ENCODE measurements at regions not wholly inside any gene's neighbourhood (a gene's known extent, or its start where the extent isn't known, plus 50 kb on each side); places are given as distances from the start of the nearest gene placed in this dataset.

- no peak for TF ChIP-seq CTCF (IDR thresholded peaks at IDR 0.05)
- ATAC-seq (ENCODE audit: insufficient number of reproducible peaks, low FRiP score, low read depth), result no peak
- H3K27me3 ChIP-seq (replicated peaks; ENCODE audit: insufficient read depth), result no peaks in the 10 kb centered on the region
Observed at GRCh38 chr18:27854631-27855030, 322.3 kb downstream of the CDH2 start.

GRCh38 chr18:27848336-27848735 is 328.6 kb downstream of the CDH2 start:
- H3K4me3 ChIP-seq, result no peak overlapping the region
- H3K9me3 ChIP-seq, result no peaks in the 10 kb centered on the region
- TF ChIP-seq CTCF (IDR thresholded peaks at IDR 0.05), result no peak
- H3K27ac ChIP-seq, result no peak overlapping the region
- ATAC-seq (ENCODE audit: insufficient number of reproducible peaks, low FRiP score, low read depth), result no peak
- DNase-seq (ENCODE audit: low spot score), result no peak
- H3K4me1 ChIP-seq (ENCODE audit: control insufficient read depth in 1 of 2, low read depth in 2 of 2), result no peaks in the 10 kb centered on the region
- H3K36me3 ChIP-seq, result no peaks in the 10 kb centered on the region
- H3K27me3 ChIP-seq (replicated peaks; ENCODE audit: insufficient read depth), result no peaks in the 10 kb centered on the region

More at GRCh38 chr18:27854631-27855030, 322.3 kb downstream of the CDH2 start:
- Histone ChIP-seq H3K9me3 (no peaks in the 10 kb centered on the region), H3K4me1 (ENCODE audit: control insufficient read depth in 1 of 2, low read depth in 2 of 2) (no peaks in the 10 kb centered on the region), H3K27ac (no peak overlapping the region), H3K36me3 (no peaks in the 10 kb centered on the region), H3K4me3 (no peak overlapping the region)
- DNase-seq (ENCODE audit: low spot score), result no peak

- ATAC-seq (ENCODE audit: insufficient number of reproducible peaks, low FRiP score, low read depth), result no peak
- TF ChIP-seq CTCF (IDR thresholded peaks at IDR 0.05), result no peak
- H3K27ac ChIP-seq, result no peak overlapping the region
Observed at GRCh38 chr18:27847412-27847811, 329.5 kb downstream of the CDH2 start.

GRCh38 chr18:27845897-27846296 is 331.0 kb downstream of the CDH2 start:
- Histone ChIP-seq H3K4me3 (no peak overlapping the region), H3K4me1 (ENCODE audit: control insufficient read depth in 1 of 2, low read depth in 2 of 2) (no peaks in the 10 kb centered on the region), H3K27me3 (replicated peaks; ENCODE audit: insufficient read depth) (no peaks in the 10 kb centered on the region), H3K9me3 (no peaks in the 10 kb centered on the region), H3K36me3 (no peaks in the 10 kb centered on the region), H3K27ac (no peak overlapping the region)
- no peak for ATAC-seq (ENCODE audit: insufficient number of reproducible peaks, low FRiP score, low read depth)
- TF ChIP-seq CTCF (IDR thresholded peaks at IDR 0.05), result no peak
- no peak for DNase-seq (ENCODE audit: low spot score)

More at GRCh38 chr18:27847412-27847811, 329.5 kb downstream of the CDH2 start:
- no peaks in the 10 kb centered on the region for H3K27me3 ChIP-seq (replicated peaks; ENCODE audit: insufficient read depth)
- no peak for DNase-seq (ENCODE audit: low spot score)
- no peaks in the 10 kb centered on the region for H3K4me1 ChIP-seq (ENCODE audit: control insufficient read depth in 1 of 2, low read depth in 2 of 2)
- no peaks in the 10 kb centered on the region for H3K36me3 ChIP-seq
- H3K9me3 ChIP-seq, result no peaks in the 10 kb centered on the region
- no peak overlapping the region for H3K4me3 ChIP-seq

- Histone ChIP-seq H3K4me3 (no peak overlapping the region), H3K27ac (no peak overlapping the region), H3K36me3 (no peaks in the 10 kb centered on the region), H3K4me1 (ENCODE audit: control insufficient read depth in 1 of 2, low read depth in 2 of 2) (no peaks in the 10 kb centered on the region), H3K9me3 (no peaks in the 10 kb centered on the region), H3K27me3 (replicated peaks; ENCODE audit: insufficient read depth) (no peaks in the 10 kb centered on the region)
- DNase-seq (ENCODE audit: low spot score), result no peak
- no peak for TF ChIP-seq CTCF (IDR thresholded peaks at IDR 0.05)
- ATAC-seq (ENCODE audit: insufficient number of reproducible peaks, low FRiP score, low read depth), result no peak
Observed at GRCh38 chr18:27843783-27844777, 332.9 kb downstream of the CDH2 start.
